ENCODE measurements at regions not wholly inside any gene's neighbourhood (a gene's known extent, or its start where the extent isn't known, plus 50 kb on each side); places are given as distances from the start of the nearest gene placed in this dataset.

- TF ChIP-seq SP1 (IDR thresholded peaks at IDR 0.05) (no peak), CTCF (IDR thresholded peaks at IDR 0.05; ENCODE audit: low read depth, low read length, missing input control) (no peak), EGR1 (IDR thresholded peaks at IDR 0.05; ENCODE audit: low read depth in 2 of 2) (no peak), MAX (IDR thresholded peaks at IDR 0.05) (no peak), FOXA1 (IDR thresholded peaks at IDR 0.05) (no peak), RAD21 (IDR thresholded peaks at IDR 0.05) (no peak), GABPA (IDR thresholded peaks at IDR 0.05 in 1 of 2, conservative IDR thresholded peaks at IDR 0.05 in 1 of 2) (no peak), TAF1 (conservative IDR thresholded peaks at IDR 0.05) (no peak), ZBTB33 (IDR thresholded peaks at IDR 0.05) (no peak), YY1 (IDR thresholded peaks at IDR 0.05) (no peak), REST (IDR thresholded peaks at IDR 0.05) (no peak), RXRA (IDR thresholded peaks at IDR 0.05) (no peak), HNF4A (conservative IDR thresholded peaks at IDR 0.05) (no peak), JUND (IDR thresholded peaks at IDR 0.05) (no peak)
These were observed 1600.0 kb downstream of the BRINP3 start for GRCh38 chr1:188877668-188878067.

All from liver (tissue), 3 donors.